ENCODE measurements at regions not wholly inside any gene's neighbourhood (a gene's known extent, or its start where the extent isn't known, plus 50 kb on each side); places are given as distances from the start of the nearest gene placed in this dataset.

DNA sequence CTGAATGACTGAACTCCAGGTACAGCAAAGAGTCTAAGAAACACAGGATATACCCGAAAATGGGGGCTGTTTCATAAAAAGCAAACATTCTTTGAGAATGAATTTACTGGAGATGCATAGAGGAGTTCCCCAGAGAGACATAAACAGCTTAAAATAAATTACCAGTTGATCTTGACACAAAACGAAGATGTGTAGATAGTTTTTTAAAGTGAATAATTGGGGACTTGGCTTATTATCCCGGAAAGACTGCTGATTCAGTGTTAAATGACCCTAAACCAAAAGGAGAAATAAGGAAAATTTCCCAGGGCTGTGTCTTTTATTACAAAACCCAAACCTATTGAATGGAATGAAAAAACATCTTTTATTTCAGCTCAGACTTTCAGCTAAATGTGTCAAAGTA lies 1052.8 kb upstream of the TMEM132C start:
- no CpG with 5 or more reads among the region's 3 CpGs for WGBS, 2 donors (ENCODE audit: extremely low coverage in 2 of 2, insufficient read length in 2 of 2, insufficient replicate concordance in 1 of 2)
- Histone ChIP-seq H4K91ac (ENCODE audit: low read depth, low read length, poor library complexity) (no peak overlapping the region), H4K8ac (ENCODE audit: low read depth, low read length) (no peak overlapping the region), H3K4ac (ENCODE audit: low read length) (no peak overlapping the region), H3K4me2 (ENCODE audit: insufficient read depth, low read length, poor library complexity, severe bottlenecking) (no peak overlapping the region), H2AK5ac (ENCODE audit: low read depth, low read length) (no peak overlapping the region), H3K4me1 (ENCODE audit: control insufficient read depth in 2 of 2, insufficient read depth in 1 of 2, low read depth in 1 of 2, low read length in 2 of 2) (peaks cover 0 to 5% of the 10 kb centered on the region in 2 donors), H3K27ac (replicated peaks; ENCODE audit: low read length) (no peak overlapping the region), H2BK5ac (ENCODE audit: low read length) (no peak overlapping the region), H3K14ac (ENCODE audit: low read length) (no peak overlapping the region), H3K4me3 (ENCODE audit: low read length in 2 of 2) (no peak overlapping the region), H3K18ac (ENCODE audit: low read length) (no peak overlapping the region), H3K36me3 (replicated peaks in 1 of 2; ENCODE audit: control insufficient read depth in 2 of 2, insufficient read depth in 2 of 2, low read length in 2 of 2) (peaks cover 0 to 2% of the 10 kb centered on the region in 2 donors), H2BK12ac (ENCODE audit: low read length) (no peak overlapping the region), H3K79me1 (ENCODE audit: low read depth, low read length) (no peaks in the 10 kb centered on the region), H2AFZ (ENCODE audit: low read length) (no peak overlapping the region), H3K9ac (ENCODE audit: low read depth, low read length, poor library complexity) (no peak overlapping the region), H3K9me3 (replicated peaks in 1 of 2; ENCODE audit: control insufficient read depth in 2 of 2, insufficient read depth in 1 of 2, low read depth in 1 of 2, low read length in 2 of 2) (peaks cover 0 to 3% of the 10 kb centered on the region in 2 donors), H3K23ac (ENCODE audit: low read depth, low read length, poor library complexity) (no peak overlapping the region), H2BK15ac (ENCODE audit: low read length) (no peak overlapping the region), H3K27me3 (ENCODE audit: control insufficient read depth in 3 of 3, insufficient read depth in 3 of 3, low read depth in 1 of 3, low read length in 3 of 3) (no peaks in the 10 kb centered on the region), H2BK120ac (ENCODE audit: low read depth, low read length) (no peak overlapping the region)
- no peak for DNase-seq (ENCODE audit: low spot score)

DNA sequence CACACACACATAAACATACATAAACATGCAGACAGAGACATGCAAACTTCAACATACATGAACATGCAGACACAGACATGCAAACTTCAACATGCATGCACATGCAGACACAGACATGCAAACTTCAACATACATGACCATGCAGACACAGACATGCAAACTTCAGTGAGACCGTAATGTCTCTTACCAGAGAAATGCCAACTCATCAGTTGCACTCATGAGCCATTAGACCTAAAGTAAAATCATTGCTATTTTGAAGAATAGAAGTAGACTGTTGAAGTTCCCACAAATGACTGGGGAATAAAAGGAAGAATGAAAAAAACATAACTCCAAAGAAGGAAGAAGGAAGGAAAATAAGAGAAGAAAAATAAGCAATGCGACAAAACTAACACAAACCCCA lies 1044.0 kb upstream of the TMEM132C start:
- H3K4me2 ChIP-seq (ENCODE audit: insufficient read depth, low read length, poor library complexity, severe bottlenecking): no peak overlapping the region
- WGBS, 2 donors (ENCODE audit: extremely low coverage in 2 of 2, insufficient read length in 2 of 2, insufficient replicate concordance in 1 of 2): no CpG with 5 or more reads among the region's 2 CpGs

DNA sequence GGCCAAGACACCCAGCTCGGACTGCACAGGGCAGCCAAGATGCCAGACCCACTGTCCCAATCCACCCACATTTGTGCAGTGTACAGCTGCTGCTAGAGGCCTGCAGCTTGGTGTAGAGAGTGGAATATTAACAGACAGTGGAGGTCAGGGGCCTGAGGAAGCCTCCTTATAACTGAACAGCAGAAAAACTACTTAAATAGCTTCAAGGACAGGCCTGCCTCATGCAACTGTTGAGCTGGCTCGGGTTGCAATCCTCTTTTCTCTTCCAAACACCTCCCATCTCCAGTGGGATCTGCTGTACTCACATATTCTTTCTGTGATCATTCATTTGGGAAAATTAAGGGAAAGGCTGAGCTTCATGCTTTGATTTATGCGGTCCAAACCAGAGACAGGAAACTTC lies 1043.2 kb upstream of the TMEM132C start:
- Histone ChIP-seq H3K4ac (ENCODE audit: low read length) (no peak overlapping the region), H2AK5ac (ENCODE audit: low read depth, low read length) (no peak overlapping the region), H3K4me3 (ENCODE audit: low read length in 2 of 2) (no peak overlapping the region), H3K27me3 (ENCODE audit: control insufficient read depth in 3 of 3, insufficient read depth in 3 of 3, low read depth in 1 of 3, low read length in 3 of 3) (no peaks in the 10 kb centered on the region), H2BK5ac (ENCODE audit: low read length) (no peak overlapping the region), H3K14ac (ENCODE audit: low read length) (no peak overlapping the region), H2BK12ac (ENCODE audit: low read length) (no peak overlapping the region), H3K4me1 (ENCODE audit: control insufficient read depth in 2 of 2, insufficient read depth in 1 of 2, low read depth in 1 of 2, low read length in 2 of 2) (peaks cover 0 to 3% of the 10 kb centered on the region in 2 donors), H4K8ac (ENCODE audit: low read depth, low read length) (no peak overlapping the region), H3K4me2 (ENCODE audit: insufficient read depth, low read length, poor library complexity, severe bottlenecking) (no peak overlapping the region), H2BK15ac (ENCODE audit: low read length) (no peak overlapping the region), H3K23ac (ENCODE audit: low read depth, low read length, poor library complexity) (no peak overlapping the region), H3K18ac (ENCODE audit: low read length) (no peak overlapping the region), H3K9ac (ENCODE audit: low read depth, low read length, poor library complexity) (no peak overlapping the region), H3K27ac (replicated peaks; ENCODE audit: low read length) (no peak overlapping the region), H4K91ac (ENCODE audit: low read depth, low read length, poor library complexity) (no peak overlapping the region), H2AFZ (ENCODE audit: low read length) (no peak overlapping the region), H2BK120ac (ENCODE audit: low read depth, low read length) (no peak overlapping the region), H3K79me1 (ENCODE audit: low read depth, low read length) (no peaks in the 10 kb centered on the region), H3K9me3 (replicated peaks in 1 of 2; ENCODE audit: control insufficient read depth in 2 of 2, insufficient read depth in 1 of 2, low read depth in 1 of 2, low read length in 2 of 2) (no peaks in the 10 kb centered on the region), H3K36me3 (replicated peaks in 1 of 2; ENCODE audit: control insufficient read depth in 2 of 2, insufficient read depth in 2 of 2, low read length in 2 of 2) (no peaks in the 10 kb centered on the region)
- no peak for DNase-seq (ENCODE audit: low spot score)
- no CpG with 5 or more reads among the region's 3 CpGs for WGBS, 2 donors (ENCODE audit: extremely low coverage in 2 of 2, insufficient read length in 2 of 2, insufficient replicate concordance in 1 of 2)

More for the DNA sequence above, 1044.0 kb upstream of the TMEM132C start:
- H3K4me3 ChIP-seq (ENCODE audit: low read length in 2 of 2): no peak overlapping the region
- no peak overlapping the region for H3K18ac ChIP-seq (ENCODE audit: low read length)
- DNase-seq (ENCODE audit: low spot score): no peak
- no peaks in the 10 kb centered on the region for H3K9me3 ChIP-seq (replicated peaks in 1 of 2; ENCODE audit: control insufficient read depth in 2 of 2, insufficient read depth in 1 of 2, low read depth in 1 of 2, low read length in 2 of 2)
- peaks cover 0 to 3% of the 10 kb centered on the region in 2 donors for H3K4me1 ChIP-seq (ENCODE audit: control insufficient read depth in 2 of 2, insufficient read depth in 1 of 2, low read depth in 1 of 2, low read length in 2 of 2)
- H3K27ac ChIP-seq (replicated peaks; ENCODE audit: low read length): no peak overlapping the region
- no peak overlapping the region for H3K23ac ChIP-seq (ENCODE audit: low read depth, low read length, poor library complexity)
- no peak overlapping the region for H4K91ac ChIP-seq (ENCODE audit: low read depth, low read length, poor library complexity)
- H4K8ac ChIP-seq (ENCODE audit: low read depth, low read length): no peak overlapping the region
- H2AFZ ChIP-seq (ENCODE audit: low read length): no peak overlapping the region
- no peak overlapping the region for H3K4ac ChIP-seq (ENCODE audit: low read length)
- no peak overlapping the region for H3K9ac ChIP-seq (ENCODE audit: low read depth, low read length, poor library complexity)
- no peaks in the 10 kb centered on the region for H3K36me3 ChIP-seq (replicated peaks in 1 of 2; ENCODE audit: control insufficient read depth in 2 of 2, insufficient read depth in 2 of 2, low read length in 2 of 2)
- H2BK12ac ChIP-seq (ENCODE audit: low read length): no peak overlapping the region
- H2BK5ac ChIP-seq (ENCODE audit: low read length): no peak overlapping the region
- H2BK15ac ChIP-seq (ENCODE audit: low read length): no peak overlapping the region
- no peak overlapping the region for H3K14ac ChIP-seq (ENCODE audit: low read length)
- H2BK120ac ChIP-seq (ENCODE audit: low read depth, low read length): no peak overlapping the region
- H3K79me1 ChIP-seq (ENCODE audit: low read depth, low read length): no peaks in the 10 kb centered on the region
- H3K27me3 ChIP-seq (ENCODE audit: control insufficient read depth in 3 of 3, insufficient read depth in 3 of 3, low read depth in 1 of 3, low read length in 3 of 3): no peaks in the 10 kb centered on the region
- H2AK5ac ChIP-seq (ENCODE audit: low read depth, low read length): no peak overlapping the region

DNA sequence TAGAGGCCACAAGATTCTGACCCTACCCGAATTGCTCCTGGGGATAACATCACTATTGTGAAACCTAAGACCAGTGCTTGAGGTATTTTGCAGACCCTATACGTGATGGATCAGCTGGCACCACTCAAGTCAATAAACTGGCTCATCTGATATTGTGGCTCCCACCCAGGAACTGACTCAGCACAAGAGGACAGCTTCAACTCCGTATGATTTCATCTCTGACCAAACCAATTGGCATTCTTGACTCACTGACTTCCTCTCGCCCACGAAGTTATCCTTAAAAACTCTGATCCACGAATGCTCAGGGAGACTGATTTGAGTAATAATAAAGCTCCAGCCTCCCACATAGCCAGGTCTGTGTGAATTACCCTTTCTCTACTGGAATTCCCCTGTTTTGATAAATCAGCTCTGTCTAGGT lies 1036.1 kb upstream of the TMEM132C start:
- no peak for DNase-seq (ENCODE audit: low spot score)
- Histone ChIP-seq H3K4ac (ENCODE audit: low read length) (no peak overlapping the region), H3K79me1 (ENCODE audit: low read depth, low read length) (no peaks in the 10 kb centered on the region), H3K4me3 (ENCODE audit: low read length in 2 of 2) (no peak overlapping the region), H4K91ac (ENCODE audit: low read depth, low read length, poor library complexity) (no peak overlapping the region), H4K8ac (ENCODE audit: low read depth, low read length) (no peak overlapping the region), H3K9ac (ENCODE audit: low read depth, low read length, poor library complexity) (no peak overlapping the region), H3K18ac (ENCODE audit: low read length) (no peak overlapping the region), H3K27me3 (ENCODE audit: control insufficient read depth in 3 of 3, insufficient read depth in 3 of 3, low read depth in 1 of 3, low read length in 3 of 3) (no peaks in the 10 kb centered on the region), H3K9me3 (replicated peaks in 1 of 2; ENCODE audit: control insufficient read depth in 2 of 2, insufficient read depth in 1 of 2, low read depth in 1 of 2, low read length in 2 of 2) (peaks cover 0 to 5% of the 10 kb centered on the region in 2 donors), H2BK15ac (ENCODE audit: low read length) (no peak overlapping the region), H3K4me2 (ENCODE audit: insufficient read depth, low read length, poor library complexity, severe bottlenecking) (no peak overlapping the region), H3K36me3 (replicated peaks in 1 of 2; ENCODE audit: control insufficient read depth in 2 of 2, insufficient read depth in 2 of 2, low read length in 2 of 2) (no peaks in the 10 kb centered on the region), H2BK120ac (ENCODE audit: low read depth, low read length) (no peak overlapping the region), H2BK5ac (ENCODE audit: low read length) (no peak overlapping the region), H2AFZ (ENCODE audit: low read length) (no peak overlapping the region), H2BK12ac (ENCODE audit: low read length) (no peak overlapping the region), H3K23ac (ENCODE audit: low read depth, low read length, poor library complexity) (no peak overlapping the region), H3K4me1 (ENCODE audit: control insufficient read depth in 2 of 2, insufficient read depth in 1 of 2, low read depth in 1 of 2, low read length in 2 of 2) (no peaks in the 10 kb centered on the region), H3K27ac (replicated peaks; ENCODE audit: low read length) (no peak overlapping the region), H2AK5ac (ENCODE audit: low read depth, low read length) (no peak overlapping the region), H3K14ac (ENCODE audit: low read length) (no peak overlapping the region)
- no CpG with 5 or more reads among the region's 6 CpGs for WGBS, 2 donors (ENCODE audit: extremely low coverage in 2 of 2, insufficient read length in 2 of 2, insufficient replicate concordance in 1 of 2)
